WTC11 (cell line): ENCODE measurements at regions not wholly inside any gene's neighbourhood (a gene's known extent, or its start where the extent isn't known, plus 50 kb on each side); places are given as distances from the start of the nearest gene placed in this dataset.

Source experiments
- CBFB ChIP-seq: sonication (generic); formaldehyde crosslinking; IDR thresholded peaks from 2 replicates; pipeline ENCODE4 v1.8.1; 2022; ENCODE audit warnings: mild to moderate bottlenecking, low read depth, missing genetic modification reagents
- CREM ChIP-seq: sonication (generic); formaldehyde crosslinking; IDR thresholded peaks from 2 replicates; pipeline ENCODE4 v1.8.1; 2022; ENCODE audit warnings: mild to moderate bottlenecking, missing genetic modification reagents, moderate library complexity
- CTCF ChIP-seq: fragments of 200-600 bp; IDR thresholded peaks from 2 replicates; pipeline ENCODE4 v1.8.0; 2022; ENCODE audit warnings: antibody characterized with exemption
- E2F5 ChIP-seq: sonication (generic); formaldehyde crosslinking; IDR thresholded peaks from 2 replicates; pipeline ENCODE4 v1.8.1; 2022; ENCODE audit warnings: mild to moderate bottlenecking, moderate library complexity, missing genetic modification reagents
- ESRRA ChIP-seq: sonication (generic); formaldehyde crosslinking; IDR thresholded peaks from 2 replicates; pipeline ENCODE4 v1.8.1; 2022; ENCODE audit warnings: mild to moderate bottlenecking, missing genetic modification reagents, borderline replicate concordance
- GTF2I ChIP-seq: fragments of 250-450 bp; sonication (Bioruptor Pico); conservative IDR thresholded peaks from 2 replicates; pipeline ENCODE4 v1.4.0; 2021; ENCODE audit warnings: mild to moderate bottlenecking
- MAX ChIP-seq: sonication (generic); formaldehyde crosslinking; IDR thresholded peaks from 2 replicates; pipeline ENCODE4 v1.8.0; 2022; ENCODE audit warnings: mild to moderate bottlenecking, missing genetic modification reagents
- NFYB ChIP-seq: sonication (generic); formaldehyde crosslinking; conservative IDR thresholded peaks from 2 replicates; pipeline ENCODE4 v1.8.0; 2022; ENCODE audit warnings: low read depth, missing genetic modification reagents
- TEAD4 ChIP-seq: sonication (generic); formaldehyde crosslinking; IDR thresholded peaks from 2 replicates; pipeline ENCODE4 v1.8.0; 2022; ENCODE audit warnings: mild to moderate bottlenecking, missing genetic modification reagents
- ZBTB21 ChIP-seq: sonication (generic); formaldehyde crosslinking; IDR thresholded peaks from 2 replicates; pipeline ENCODE4 v1.8.1; 2023; ENCODE audit warnings: mild to moderate bottlenecking, missing genetic modification reagents, borderline replicate concordance
- ZNF416 ChIP-seq: fragments of 250-450 bp; sonication (Bioruptor Pico); IDR thresholded peaks from 2 replicates; pipeline ENCODE4 v1.9.0; 2021; ENCODE audit warnings: mild to moderate bottlenecking, inconsistent platforms
- ZNF423 ChIP-seq: fragments of 250-450 bp; sonication (Bioruptor Pico); IDR thresholded peaks from 2 replicates; pipeline ENCODE4 v2.1.2; 2022; ENCODE audit warnings: mild to moderate bottlenecking, moderate library complexity
- TF ChIP-seq, protein P1 (sequence below): sonication (generic); formaldehyde crosslinking; IDR thresholded peaks from 2 replicates; pipeline ENCODE4 v1.8.1; 2023; ENCODE audit warnings: mild to moderate bottlenecking, missing genetic modification reagents, moderate library complexity
- TF ChIP-seq, protein P2 (sequence below): fragments of 250-450 bp; sonication (Bioruptor Pico); conservative IDR thresholded peaks from 2 replicates; pipeline ENCODE4 v1.9.0; 2021; ENCODE audit warnings: mild to moderate bottlenecking

DNA sequence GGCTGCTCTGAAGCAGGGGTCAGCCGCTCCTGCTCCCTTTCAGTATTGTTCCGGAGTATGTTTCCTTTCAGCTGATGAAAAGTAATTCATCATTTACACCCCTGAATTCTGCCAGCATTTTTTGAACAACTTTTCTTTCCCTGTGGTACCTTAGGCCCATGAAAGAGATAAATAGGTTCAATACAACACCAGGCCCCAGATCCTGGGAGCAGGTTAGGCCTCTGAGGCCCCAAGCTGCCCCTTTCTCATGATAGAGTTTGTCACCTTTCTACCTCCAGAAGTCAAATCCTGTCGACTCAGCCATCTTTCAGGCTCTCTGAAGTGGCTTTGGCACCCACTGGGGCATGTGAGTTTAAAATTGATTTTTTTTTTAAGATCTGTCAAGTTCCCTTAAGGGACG lies 1415.1 kb upstream of the ZEB2 start:
- TF ChIP-seq CTCF: no peak
- TF ChIP-seq, protein P1, sequence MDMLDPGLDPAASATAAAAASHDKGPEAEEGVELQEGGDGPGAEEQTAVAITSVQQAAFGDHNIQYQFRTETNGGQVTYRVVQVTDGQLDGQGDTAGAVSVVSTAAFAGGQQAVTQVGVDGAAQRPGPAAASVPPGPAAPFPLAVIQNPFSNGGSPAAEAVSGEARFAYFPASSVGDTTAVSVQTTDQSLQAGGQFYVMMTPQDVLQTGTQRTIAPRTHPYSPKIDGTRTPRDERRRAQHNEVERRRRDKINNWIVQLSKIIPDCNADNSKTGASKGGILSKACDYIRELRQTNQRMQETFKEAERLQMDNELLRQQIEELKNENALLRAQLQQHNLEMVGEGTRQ (CRISPR knock-in tag): no peak
- TF ChIP-seq MAX: no peak
- no peak for TF ChIP-seq ZNF423 (CRISPR knock-in tag)
- TF ChIP-seq GTF2I (CRISPR knock-in tag): no peak
- TF ChIP-seq NFYB (CRISPR knock-in tag): no peak
- no peak for TF ChIP-seq CREM (CRISPR knock-in tag)
- TF ChIP-seq, protein P2, sequence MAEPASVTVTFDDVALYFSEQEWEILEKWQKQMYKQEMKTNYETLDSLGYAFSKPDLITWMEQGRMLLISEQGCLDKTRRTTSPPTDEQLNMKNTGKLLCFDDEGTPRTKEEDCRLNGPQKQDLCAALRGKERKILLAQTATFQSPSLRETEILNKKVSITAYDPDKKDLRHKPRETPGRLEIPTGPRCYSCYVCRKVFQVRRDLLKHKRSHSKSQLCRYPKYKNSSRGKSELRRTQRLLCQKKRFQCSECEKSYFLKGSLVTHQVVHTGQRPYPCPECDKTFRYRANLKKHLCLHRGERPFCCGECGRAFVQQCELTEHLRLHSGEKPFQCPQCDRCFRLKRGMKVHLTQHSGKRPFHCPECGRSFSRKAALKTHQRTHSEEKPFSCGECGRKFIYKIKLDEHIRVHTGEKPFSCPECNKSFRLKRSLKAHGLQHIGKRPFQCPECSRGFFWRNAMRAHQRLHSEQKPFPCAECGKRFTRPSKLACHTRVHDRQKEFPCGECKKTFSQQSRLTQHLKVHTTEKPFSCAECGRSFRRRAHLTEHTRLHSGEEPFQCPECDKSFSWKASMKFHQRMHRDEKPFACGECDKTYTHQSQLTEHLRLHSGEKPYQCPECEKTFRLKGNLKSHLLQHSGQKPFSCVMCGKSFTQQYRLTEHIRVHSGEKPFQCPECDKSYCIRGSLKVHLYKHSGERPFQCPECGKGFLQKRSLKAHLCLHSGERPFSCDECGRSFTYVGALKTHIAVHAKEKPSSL (CRISPR knock-in tag): no peak
- TF ChIP-seq CBFB: no peak
- no peak for TF ChIP-seq ESRRA
- TF ChIP-seq ZBTB21 (CRISPR knock-in tag): no peak
- no peak for TF ChIP-seq E2F5 (CRISPR knock-in tag)
- TF ChIP-seq TEAD4 (CRISPR knock-in tag): no peak
- TF ChIP-seq ZNF416 (CRISPR knock-in tag): no peak
